K562 (cell line): ENCODE measurements at regions not wholly inside any gene's neighbourhood (a gene's known extent, or its start where the extent isn't known, plus 50 kb on each side); places are given as distances from the start of the nearest gene placed in this dataset.
"Not testable (repeated sequence)": the region's sequence is repeated elsewhere in the genome, so short reads cannot be mapped to it uniquely, and the experiment has no call there.

Experiments used
- ATAC-seq: fragments of 200-7000 bp; cut with Tn5 transposase; 3 replicates; pipeline ENCODE4 v1.9.1; 2020; ENCODE audit warnings: moderate library complexity
- BruUV-seq: library from RNA; stranded (reverse); fragments of 400-500 nt; replicated peaks from 2 replicates; lab custom pipeline; 2021; lab: Mats Ljungman, UMichigan
- CTCF ChIA-PET: fragments of 300-600 bp; formaldehyde crosslinking; extraction: SDS; loops from one replicate; lab custom pipeline; 2021; ENCODE audit warnings: low intra/inter-chr PET ratio; lab: Yijun Ruan, JAX
- POLR2A ChIA-PET: fragments of 300-600, 350-650 bp; sonication (Branson Sonifier 250); formaldehyde crosslinking; extraction: SDS; loops from one replicate; lab custom pipeline; 2021; ENCODE audit warnings: antibody characterized with exemption, inconsistent platforms; lab: Yijun Ruan, JAX
- DNase-seq, 4 experiments: peaks; one replicate each; pipeline versions ENCODE4 v3.0.0 to v3.0.0-alpha.2; 2011 to 2018; ENCODE audit warnings: low spot score in 3 of 4, mixed read lengths in 3 of 4; ENCODE audit errors: extremely low read depth in 1 of 4
- FAIRE-seq: peaks from 2 replicates; lab custom pipeline; 2011; peaks lifted over from hg19 to GRCh38; lab: Jason Lieb, UNC
- H2AFZ ChIP-seq: 2 replicates; pipeline ENCODE4 v1.6.0; 2011; ENCODE audit warnings: low read depth, low read length, control low read depth, inconsistent platforms
- H3K27ac ChIP-seq: fragments of 200-600 bp; 3 replicates; pipeline ENCODE4 v1.8.0; 2011; ENCODE audit warnings: low read depth, mild to moderate bottlenecking, control low read depth, inconsistent platforms, low read length, moderate library complexity, mixed read lengths; ENCODE audit errors: extremely low read depth
- H3K27me3 ChIP-seq, 2 experiments: fragments of 300-600 bp in 1 of 2; 2 replicates in 1 of 2; 3 replicates in 1 of 2; pipeline versions ENCODE4 v1.6.0 to v1.8.0; 2011; ENCODE audit warnings: inconsistent platforms in 2 of 2, low read length in 2 of 2, mild to moderate bottlenecking in 1 of 2, mixed read lengths in 1 of 2, moderate library complexity in 1 of 2; ENCODE audit not compliant: control insufficient read depth in 2 of 2, insufficient read depth in 2 of 2
- H3K36me3 ChIP-seq: fragments of 300-600 bp; 3 replicates; pipeline ENCODE4 v1.8.0; 2011; ENCODE audit warnings: mild to moderate bottlenecking, low read length, inconsistent platforms; ENCODE audit not compliant: control insufficient read depth, insufficient read depth
- H3K4me1 ChIP-seq, 2 experiments: fragments of 200-600 bp in 1 of 2; replicated peaks in 1 of 2; 2 replicates in 1 of 2; 3 replicates in 1 of 2; pipeline versions ENCODE4 v1.5.1 to v1.8.0; 2011; ENCODE audit warnings: inconsistent platforms in 2 of 2, low read length in 2 of 2, mild to moderate bottlenecking in 1 of 2, mixed read lengths in 1 of 2, moderate library complexity in 1 of 2; ENCODE audit not compliant: control insufficient read depth in 2 of 2, insufficient read depth in 2 of 2
- H3K4me2 ChIP-seq: 2 replicates; pipeline ENCODE4 v1.6.1; 2011; ENCODE audit warnings: low read length, control low read depth, inconsistent platforms, mixed read lengths; ENCODE audit not compliant: insufficient read depth
- H3K4me3 ChIP-seq: fragments of 200-600 bp; sonication (generic), shearing (Covaris generic); 2 replicates; pipeline ENCODE4 v1.5.1; 2016; ENCODE audit warnings: control low read depth, inconsistent platforms
- H3K79me2 ChIP-seq: fragments of 200-600 bp; 3 replicates; pipeline ENCODE4 v1.8.0; 2011; ENCODE audit warnings: low read length, inconsistent platforms; ENCODE audit not compliant: control insufficient read depth, insufficient read depth
- H3K9ac ChIP-seq, 2 experiments: 2 replicates each; pipeline versions ENCODE4 v1.6.0 to v1.6.1; 2011; ENCODE audit warnings: low read depth in 2 of 2, low read length in 2 of 2, control low read depth in 1 of 2, inconsistent platforms in 1 of 2, mild to moderate bottlenecking in 1 of 2, mixed read lengths in 1 of 2; ENCODE audit not compliant: insufficient read depth in 1 of 2
- H3K9me1 ChIP-seq: one replicate; pipeline ENCODE4 v1.6.0; 2011; ENCODE audit warnings: inconsistent platforms, mild to moderate bottlenecking, low read length, moderate library complexity; ENCODE audit not compliant: control insufficient read depth, insufficient read depth
- H3K9me3 ChIP-seq: replicated peaks from 2 replicates; pipeline ENCODE4 v1.5.1; 2011; ENCODE audit warnings: low read depth, low read length, inconsistent platforms; ENCODE audit not compliant: control insufficient read depth, insufficient read depth
- H4K20me1 ChIP-seq: replicated peaks from 2 replicates; pipeline ENCODE4 v1.6.1; 2011; ENCODE audit warnings: low read length, inconsistent platforms, mixed read lengths; ENCODE audit not compliant: control insufficient read depth, insufficient read depth
- E2F6 ChIP-seq, 2 experiments: IDR thresholded peaks; 2 replicates each; pipeline ENCODE4 v1.6.1; 2011; ENCODE audit warnings: borderline replicate concordance in 1 of 2, control low read depth in 1 of 2, low read depth in 1 of 2, low read length in 1 of 2, mild to moderate bottlenecking in 1 of 2, mixed read lengths in 1 of 2, moderate library complexity in 1 of 2; ENCODE audit not compliant: insufficient read depth in 1 of 2, insufficient read length in 1 of 2, poor library complexity in 1 of 2, severe bottlenecking in 1 of 2; ENCODE audit errors: extremely low read depth in 1 of 2
- MBD1 ChIP-seq: fragments of 250-450 bp; sonication (Bioruptor Pico); IDR thresholded peaks from 2 replicates; pipeline ENCODE4 v1.8.0; 2022; ENCODE audit warnings: inconsistent platforms
- PRDM10 ChIP-seq: fragments of 450-650 bp; IDR thresholded peaks from 2 replicates; pipeline ENCODE4 v1.6.1; 2018; ENCODE audit not compliant: partially characterized antibody
- RBM17 ChIP-seq: fragments of 200-400 bp; formaldehyde crosslinking; IDR thresholded peaks from 2 replicates; pipeline ENCODE4 v1.6.1; 2017; ENCODE audit warnings: low read depth, mild to moderate bottlenecking, low read length, borderline replicate concordance
- ZNF444 ChIP-seq: fragments of 250-450 bp; sonication (Bioruptor Pico); IDR thresholded peaks from 2 replicates; pipeline ENCODE4 v1.4.0; 2020; ENCODE audit warnings: mild to moderate bottlenecking, moderate library complexity
- ZNF717 ChIP-seq: fragments of 250-450 bp; sonication (Bioruptor Pico); IDR thresholded peaks from 2 replicates; pipeline ENCODE4 v1.5.0; 2021
- WGBS: fragments of 100-300 bp; shearing (Covaris generic); methylation state at CpG from one replicate; pipeline ENCODE4 v1.1.6; 2016; ENCODE audit warnings: low coverage, mixed read lengths; ENCODE audit not compliant: insufficient coverage; ENCODE audit errors: missing lambda C conversion rate; 5-methylcytosine and 5-hydroxymethylcytosine counted together
- in situ Hi-C: fragments of 300-500 bp; cut with MboI; formaldehyde crosslinking; loops from 4 replicates; pipeline ENCODE4 v1.15.0; 2018; ENCODE audit warnings: inconsistent platforms, mixed read lengths
- intact Hi-C: fragments of 100-400 bp; cut with micrococcal nuclease; formaldehyde crosslinking; loops from 2 replicates; pipeline ENCODE4 v1.14.2; 2022

- ATAC-seq = no peak
- POLR2A ChIA-PET = no interaction called here
- H3K27ac ChIP-seq = no peak overlapping the region
- no peak for FAIRE-seq
- TF ChIP-seq ZNF444 (CRISPR knock-in tag) (no peak), PRDM10 (peak; percentile 78), RBM17 (no peak), E2F6 (IDR thresholded peaks at IDR 0.05; ENCODE audit: borderline replicate concordance in 1 of 2, extremely low read depth in 1 of 2, insufficient read depth in 1 of 2, insufficient read length in 1 of 2, low read depth in 1 of 2, low read length in 1 of 2, poor library complexity in 1 of 2, severe bottlenecking in 1 of 2) (no peak), ZNF717 (CRISPR knock-in tag) (no peak), MBD1 (CRISPR knock-in tag) (no peak)
- H3K4me1 ChIP-seq = no peaks in the 10 kb centered on the region
- BruUV-seq = no TSS peak
- no peaks in the 10 kb centered on the region for H3K9me1 ChIP-seq
- H3K4me3 ChIP-seq = no peak overlapping the region
- H3K9me3 ChIP-seq = no peaks in the 10 kb centered on the region
- H4K20me1 ChIP-seq = no peaks in the 10 kb centered on the region
- H3K9ac ChIP-seq = no peak overlapping the region
- no peaks in the 10 kb centered on the region for H3K36me3 ChIP-seq
- H3K79me2 ChIP-seq = no peaks in the 10 kb centered on the region
- WGBS = 5% methylated on average over 12 of the region's 12 CpGs
- intact Hi-C loops (loop anchor here (5.0 kb wide), 1 partner anchor 1334 kb away; the partner anchor contains the start of gene ZPBP), in situ Hi-C loops (no loop called here)
- no peak overlapping the region for H3K4me2 ChIP-seq
- peaks cover 0 to 9% of the 10 kb centered on the region in 2 experiments; a peak in 2 of 5 replicates for H3K27me3 ChIP-seq
- CTCF ChIA-PET = interaction anchor here (3.2 kb wide), 1 partner anchor 264 kb away, joined by 23 read pairs; no protein-coding TSS in a partner anchor
- DNase-seq = no peak
- no peak overlapping the region for H2AFZ ChIP-seq
Measured at GRCh38 chr7:51426163-51426562, 109.6 kb upstream of the COBL start.

- H3K36me3 ChIP-seq, H3K4me3 ChIP-seq, H3K79me2 ChIP-seq, H3K4me2 ChIP-seq, in situ Hi-C loops, H3K9me3 ChIP-seq, H3K4me1 ChIP-seq, CTCF ChIA-PET, H2AFZ ChIP-seq, H3K27ac ChIP-seq, H3K9ac ChIP-seq, POLR2A ChIA-PET, FAIRE-seq, BruUV-seq, H4K20me1 ChIP-seq, H3K27me3 ChIP-seq, intact Hi-C loops, ATAC-seq, DNase-seq, H3K9me1 ChIP-seq: not testable (repeated sequence)
- no CpG with 5 or more reads among the region's 3 CpGs for WGBS
Measured at GRCh38 chr7:51409934-51410333, 93.3 kb upstream of the COBL start.
